Adipocyte (in vitro differentiated cells): ENCODE measurements at regions not wholly inside any gene's neighbourhood (a gene's known extent, or its start where the extent isn't known, plus 50 kb on each side); places are given as distances from the start of the nearest gene placed in this dataset.
A peak's percentile ranks its signal among the peaks of the same experiment; 100 is the strongest.
"Not testable (repeated sequence)": the region's sequence is repeated elsewhere in the genome, so short reads cannot be mapped to it uniquely, and the experiment has no call there.

Source experiments
- DNase-seq: peaks from one replicate; pipeline ENCODE4 v3.0.0-alpha.2; 2015; ENCODE audit warnings: low read depth
- H3K27me3 ChIP-seq: replicated peaks from 2 replicates; pipeline ENCODE4 v1.7.0; 2013; ENCODE audit warnings: mild to moderate bottlenecking, low read length, moderate library complexity; ENCODE audit not compliant: control insufficient read depth, insufficient read depth
- H3K36me3 ChIP-seq: 2 replicates; pipeline ENCODE4 v1.7.0; 2013; ENCODE audit warnings: low read length, mild to moderate bottlenecking, moderate library complexity; ENCODE audit not compliant: control insufficient read depth, insufficient read depth, severe bottlenecking
- H3K4me1 ChIP-seq: 2 replicates; pipeline ENCODE4 v1.7.0; 2013; ENCODE audit warnings: mild to moderate bottlenecking, low read length, moderate library complexity; ENCODE audit not compliant: control insufficient read depth, insufficient read depth
- H3K4me3 ChIP-seq: 2 replicates; pipeline ENCODE4 v1.7.0; 2013; ENCODE audit warnings: mild to moderate bottlenecking, low read length, moderate library complexity
- H3K9ac ChIP-seq: 2 replicates; pipeline ENCODE4 v1.7.0; 2013; ENCODE audit warnings: mild to moderate bottlenecking, low read length, moderate library complexity
- H3K9me3 ChIP-seq: 2 replicates; pipeline ENCODE4 v1.7.0; 2013; ENCODE audit warnings: mild to moderate bottlenecking, low read length, moderate library complexity; ENCODE audit not compliant: control insufficient read depth

DNA sequence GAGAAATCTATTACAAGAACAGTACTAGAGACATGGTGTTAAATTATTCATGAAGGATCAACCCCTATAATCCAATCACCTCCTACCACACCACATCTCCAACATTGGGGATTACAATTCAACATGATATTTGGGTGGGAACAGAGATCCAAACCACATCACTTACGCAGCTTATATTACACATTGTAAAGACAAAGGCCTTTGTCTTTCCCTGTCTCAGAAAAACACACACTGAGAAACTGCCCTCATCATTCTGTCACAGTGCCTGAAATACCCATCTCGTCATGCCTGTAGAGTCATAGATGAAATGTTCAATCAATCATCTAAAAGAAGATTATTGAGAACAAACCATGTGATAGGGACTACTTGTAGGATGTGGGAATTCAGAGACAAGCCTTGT lies 558.8 kb upstream of the GRIA3 start:
- Histone ChIP-seq H3K4me1 (peaks cover 12% of the 10 kb centered on the region), H3K9ac (no peak overlapping the region), H3K36me3 (no peaks in the 10 kb centered on the region), H3K9me3 (no peaks in the 10 kb centered on the region), H3K4me3 (no peak overlapping the region), H3K27me3 (no peaks in the 10 kb centered on the region)
- no peak for DNase-seq

DNA sequence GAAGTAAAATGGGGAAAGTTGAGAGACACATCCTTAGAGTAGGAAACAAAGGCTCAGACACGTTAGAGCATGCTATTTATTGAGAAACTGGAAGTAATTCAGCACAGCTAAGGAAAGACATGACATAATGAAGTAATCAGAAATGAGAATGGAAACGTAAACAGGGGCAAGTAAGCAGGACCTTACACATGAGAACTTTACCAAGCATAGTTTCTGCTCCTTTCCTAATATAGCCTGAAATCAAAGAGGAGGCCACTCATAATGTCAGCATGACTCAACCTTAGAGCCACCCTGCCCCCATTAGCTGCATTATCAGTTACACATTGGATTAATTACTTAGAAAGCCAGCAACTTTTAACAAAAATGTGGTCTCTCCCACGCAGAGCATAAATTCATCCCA lies 558.3 kb upstream of the GRIA3 start:
- peak; percentile 50 for DNase-seq
- Histone ChIP-seq H3K9me3 (no peaks in the 10 kb centered on the region), H3K9ac (no peak overlapping the region), H3K4me1 (peaks cover 12% of the 10 kb centered on the region), H3K4me3 (peak overlapping the region; percentile 24), H3K27me3 (no peaks in the 10 kb centered on the region), H3K36me3 (no peaks in the 10 kb centered on the region)

DNA sequence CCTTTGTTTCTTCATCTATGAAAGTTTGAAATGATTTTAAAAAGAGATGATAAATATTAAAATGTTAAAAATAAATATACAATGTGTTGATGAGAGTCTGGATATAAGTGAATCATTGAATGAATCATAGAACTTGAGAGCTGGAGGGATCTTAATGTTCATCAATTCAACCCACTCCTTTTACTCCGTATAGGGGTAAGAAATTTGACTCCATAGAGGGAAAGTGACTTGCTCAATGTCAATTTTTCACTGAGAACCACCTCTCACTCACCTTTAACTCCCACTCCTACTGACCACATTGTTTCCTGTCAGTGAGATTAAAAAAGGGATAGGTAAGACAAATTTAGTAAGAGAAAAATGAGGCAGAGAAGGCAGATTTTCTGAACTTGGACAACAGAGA lies 557.2 kb upstream of the GRIA3 start:
- DNase-seq, result no peak
- Histone ChIP-seq H3K27me3 (no peaks in the 10 kb centered on the region), H3K9me3 (no peaks in the 10 kb centered on the region), H3K9ac (no peak overlapping the region), H3K4me3 (no peak overlapping the region), H3K4me1 (peaks cover 12% of the 10 kb centered on the region), H3K36me3 (no peaks in the 10 kb centered on the region)

- Histone ChIP-seq H3K4me1 (peaks cover 17% of the 10 kb centered on the region), H3K9me3 (no peaks in the 10 kb centered on the region), H3K4me3 (no peak overlapping the region), H3K36me3 (no peaks in the 10 kb centered on the region), H3K9ac (no peak overlapping the region), H3K27me3 (no peaks in the 10 kb centered on the region)
- DNase-seq, result no peak
These were observed 542.9 kb upstream of the GRIA3 start for GRCh38 chrX:122641136-122641535.

DNA sequence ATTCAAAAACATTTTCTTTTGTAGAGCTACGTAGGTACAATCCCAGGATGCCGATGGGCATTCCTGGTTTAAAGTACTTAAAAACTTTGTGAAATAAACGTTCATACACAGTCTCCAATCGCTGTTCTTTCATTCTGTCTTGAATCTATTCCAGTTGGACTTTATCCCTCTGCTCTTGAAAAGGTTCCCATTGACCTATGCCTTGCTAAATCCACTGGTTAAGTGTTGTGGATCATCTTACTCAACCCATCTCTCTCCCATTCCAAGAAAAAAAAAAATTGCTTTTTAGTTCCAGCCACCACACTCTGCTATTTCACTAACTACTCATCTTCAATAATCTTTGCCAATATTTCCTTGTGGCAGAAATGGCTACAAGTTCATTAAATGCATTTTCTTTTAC lies 542.3 kb upstream of the GRIA3 start:
- H3K9ac ChIP-seq, result peak overlapping the region; percentile 15
- no peaks in the 10 kb centered on the region for H3K36me3 ChIP-seq
- no peak for DNase-seq
- H3K4me3 ChIP-seq, result peak overlapping the region; percentile 44
- H3K4me1 ChIP-seq, result peaks cover 17% of the 10 kb centered on the region
- H3K27me3 ChIP-seq, result no peaks in the 10 kb centered on the region
- no peaks in the 10 kb centered on the region for H3K9me3 ChIP-seq

DNA sequence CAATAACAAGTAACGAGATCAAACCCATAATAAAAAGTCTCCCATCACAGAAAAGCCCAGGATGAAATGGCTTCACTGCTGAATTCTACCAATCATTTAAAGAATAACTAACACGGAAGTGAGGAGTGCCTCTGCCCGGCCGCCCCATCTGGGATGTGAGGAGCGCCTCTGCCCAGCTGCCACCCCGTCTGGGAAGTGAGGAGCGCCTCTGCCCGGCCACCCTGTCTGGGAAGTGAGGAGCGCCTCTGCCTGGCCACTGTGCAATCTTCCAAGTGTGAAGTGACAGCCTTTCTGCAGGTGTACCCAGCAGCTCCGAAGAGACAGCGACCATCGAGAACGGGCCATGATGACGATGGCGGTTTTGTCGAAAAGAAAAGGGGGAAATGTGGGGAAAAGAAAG lies 528.8 kb upstream of the GRIA3 start:
- not testable (repeated sequence) for H3K4me3 ChIP-seq

GRCh38 chrX:122666601-122667000 lies 517.5 kb upstream of the GRIA3 start:
- H3K9me3 ChIP-seq, result no peaks in the 10 kb centered on the region
- H3K36me3 ChIP-seq, result no peaks in the 10 kb centered on the region
- no peak overlapping the region for H3K4me3 ChIP-seq
- H3K4me1 ChIP-seq, result no peaks in the 10 kb centered on the region
- H3K9ac ChIP-seq, result no peak overlapping the region
- DNase-seq, result peak; percentile 23
- H3K27me3 ChIP-seq, result no peaks in the 10 kb centered on the region

More for the DNA sequence above, 528.8 kb upstream of the GRIA3 start:
- H3K27me3 ChIP-seq, H3K36me3 ChIP-seq, H3K9ac ChIP-seq, H3K4me1 ChIP-seq, DNase-seq: not testable (repeated sequence)
- peaks cover 12% of the 10 kb centered on the region for H3K9me3 ChIP-seq

DNA sequence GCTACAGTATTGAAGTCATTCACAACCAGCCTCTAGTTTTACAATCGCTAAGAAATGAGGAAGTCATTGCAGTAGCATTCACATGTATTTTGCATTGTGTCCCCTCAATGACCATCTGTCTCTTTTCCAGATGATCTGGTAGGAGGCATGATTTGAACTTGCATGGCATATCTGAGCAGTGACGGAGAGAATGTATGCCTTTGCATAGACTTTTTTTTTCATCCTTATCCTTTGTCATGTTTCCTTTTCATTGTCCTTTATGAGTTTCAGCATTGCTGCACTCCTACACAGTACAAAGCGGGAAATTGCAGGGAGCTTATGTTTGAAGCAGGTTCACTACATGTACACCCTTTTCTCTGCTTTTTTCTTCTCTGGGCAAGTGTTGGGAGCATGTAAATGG lies 516.4 kb upstream of the GRIA3 start:
- Histone ChIP-seq H3K4me1 (no peaks in the 10 kb centered on the region), H3K27me3 (no peaks in the 10 kb centered on the region), H3K9me3 (no peaks in the 10 kb centered on the region), H3K9ac (no peak overlapping the region), H3K36me3 (no peaks in the 10 kb centered on the region), H3K4me3 (no peak overlapping the region)
- DNase-seq, result no peak

- Histone ChIP-seq H3K4me1 (no peaks in the 10 kb centered on the region), H3K9ac (no peak overlapping the region), H3K27me3 (no peaks in the 10 kb centered on the region), H3K9me3 (peaks cover 21% of the 10 kb centered on the region), H3K4me3 (no peak overlapping the region), H3K36me3 (no peaks in the 10 kb centered on the region)
- peak; percentile 1 for DNase-seq
These were observed 480.3 kb upstream of the GRIA3 start for GRCh38 chrX:122703762-122704161.

GRCh38 chrX:122739770-122740169 lies 444.3 kb upstream of the GRIA3 start:
- Histone ChIP-seq H3K9ac (no peak overlapping the region), H3K4me3 (no peak overlapping the region), H3K27me3 (no peaks in the 10 kb centered on the region), H3K36me3 (no peaks in the 10 kb centered on the region), H3K4me1 (no peaks in the 10 kb centered on the region), H3K9me3 (peaks cover 6% of the 10 kb centered on the region)
- DNase-seq, result peak; percentile 7

DNA sequence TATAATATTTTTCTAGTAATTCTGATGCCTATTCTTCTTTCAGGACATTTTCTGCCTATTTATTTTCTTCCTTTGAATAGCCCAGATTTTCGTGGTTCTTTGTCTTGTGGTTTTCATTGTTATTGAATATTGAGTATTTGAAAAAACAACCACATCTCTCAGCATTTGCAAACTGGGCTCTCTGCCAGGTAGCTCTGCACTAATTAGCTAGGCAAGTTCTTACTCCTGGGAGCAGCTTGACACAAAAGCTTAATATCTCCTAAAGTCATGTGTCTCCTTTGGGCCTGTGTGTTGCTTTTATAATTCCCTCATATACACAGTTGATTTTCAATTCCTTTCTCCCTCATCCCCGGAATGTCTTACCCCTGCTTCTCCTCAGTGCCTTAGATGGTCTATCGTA lies 413.5 kb upstream of the GRIA3 start:
- DNase-seq, result no peak
- Histone ChIP-seq H3K4me1 (no peaks in the 10 kb centered on the region), H3K36me3 (no peaks in the 10 kb centered on the region), H3K9ac (no peak overlapping the region), H3K27me3 (no peaks in the 10 kb centered on the region), H3K9me3 (peaks cover 25% of the 10 kb centered on the region), H3K4me3 (no peak overlapping the region)

GRCh38 chrX:122771933-122772332 lies 412.1 kb upstream of the GRIA3 start:
- H3K4me3 ChIP-seq, result no peak overlapping the region
- no peaks in the 10 kb centered on the region for H3K4me1 ChIP-seq
- DNase-seq, result no peak

More at GRCh38 chrX:122771933-122772332, 412.1 kb upstream of the GRIA3 start:
- Histone ChIP-seq H3K27me3 (no peaks in the 10 kb centered on the region), H3K9ac (no peak overlapping the region), H3K9me3 (peaks cover 31% of the 10 kb centered on the region), H3K36me3 (no peaks in the 10 kb centered on the region)
